B cell (primary cell): ENCODE measurements at regions not wholly inside any gene's neighbourhood (a gene's known extent, or its start where the extent isn't known, plus 50 kb on each side); places are given as distances from the start of the nearest gene placed in this dataset.

Source experiments
- CTCF ChIP-seq: fragments of 200-600 bp; IDR thresholded peaks from one replicate; pipeline ENCODE4 v1.8.0; 2022; ENCODE audit warnings: antibody characterized with exemption, mild to moderate bottlenecking
- EZH2 ChIP-seq: IDR thresholded peaks from 2 replicates; pipeline ENCODE4 v1.6.1; 2012; ENCODE audit warnings: borderline replicate concordance, low read depth, mild to moderate bottlenecking, moderate library complexity, low read length; ENCODE audit not compliant: insufficient read depth, poor library complexity, severe bottlenecking

GRCh38 chr15:81524496-81524895, 150.5 kb upstream of the TMC3 start:
- TF ChIP-seq CTCF, result no peak
- TF ChIP-seq EZH2, result no peak
